Mesothelial cell of epicardium (in vitro differentiated cells): ENCODE measurements at regions not wholly inside any gene's neighbourhood (a gene's known extent, or its start where the extent isn't known, plus 50 kb on each side); places are given as distances from the start of the nearest gene placed in this dataset.

Experiments
- DNase-seq, 2 experiments: peaks; one replicate each; pipeline ENCODE4 v3.0.0; 2021; ENCODE audit warnings: low spot score in 2 of 2; ENCODE audit not compliant: unreplicated experiment in 2 of 2
- H3K27ac Mint-ChIP-seq: 2 replicates; pipeline ENCODE4 v1.8.0; 2021; ENCODE audit warnings: mixed read lengths
- H3K27me3 Mint-ChIP-seq: 2 replicates; pipeline ENCODE4 v1.8.0; 2021; ENCODE audit warnings: low read depth, mixed read lengths
- H3K36me3 Mint-ChIP-seq: 2 replicates; pipeline ENCODE4 v1.8.0; 2021; ENCODE audit warnings: mixed read lengths
- H3K4me1 Mint-ChIP-seq: 2 replicates; pipeline ENCODE4 v1.8.0; 2021; ENCODE audit warnings: mixed read lengths
- H3K4me3 Mint-ChIP-seq: 2 replicates; pipeline ENCODE4 v1.8.0; 2021; ENCODE audit warnings: mild to moderate bottlenecking, moderate library complexity, mixed read lengths
- H3K9me3 Mint-ChIP-seq: 2 replicates; pipeline ENCODE4 v1.8.0; 2021; ENCODE audit warnings: mixed read lengths
- TF ChIP-seq, protein P1 (sequence below): fragments of 200-600 bp; sonication (generic); IDR thresholded peaks from one replicate; pipeline ENCODE4 v1.5.0; 2021; ENCODE audit warnings: antibody characterized with exemption; ENCODE audit not compliant: unreplicated experiment

DNA sequence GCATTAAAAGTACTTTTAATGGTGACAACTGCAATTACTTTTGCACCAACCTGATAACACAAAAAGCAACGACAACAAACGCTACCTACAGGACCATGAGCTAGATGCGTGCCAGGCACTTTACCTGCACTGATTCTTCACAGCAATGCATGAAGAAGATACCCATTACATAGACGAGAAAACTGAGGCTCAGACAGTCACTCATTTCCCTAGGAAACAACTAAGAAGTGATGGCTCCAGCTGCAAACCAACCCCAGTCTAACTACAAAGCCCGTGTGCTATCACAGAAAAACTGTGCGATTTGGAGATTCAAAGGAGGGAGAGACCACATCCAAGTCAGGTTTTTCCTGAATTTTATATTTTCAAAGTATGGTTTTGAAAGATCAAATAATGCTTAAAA, 80.1 kb upstream of the TP53I11 start:
- TF ChIP-seq, protein P1, sequence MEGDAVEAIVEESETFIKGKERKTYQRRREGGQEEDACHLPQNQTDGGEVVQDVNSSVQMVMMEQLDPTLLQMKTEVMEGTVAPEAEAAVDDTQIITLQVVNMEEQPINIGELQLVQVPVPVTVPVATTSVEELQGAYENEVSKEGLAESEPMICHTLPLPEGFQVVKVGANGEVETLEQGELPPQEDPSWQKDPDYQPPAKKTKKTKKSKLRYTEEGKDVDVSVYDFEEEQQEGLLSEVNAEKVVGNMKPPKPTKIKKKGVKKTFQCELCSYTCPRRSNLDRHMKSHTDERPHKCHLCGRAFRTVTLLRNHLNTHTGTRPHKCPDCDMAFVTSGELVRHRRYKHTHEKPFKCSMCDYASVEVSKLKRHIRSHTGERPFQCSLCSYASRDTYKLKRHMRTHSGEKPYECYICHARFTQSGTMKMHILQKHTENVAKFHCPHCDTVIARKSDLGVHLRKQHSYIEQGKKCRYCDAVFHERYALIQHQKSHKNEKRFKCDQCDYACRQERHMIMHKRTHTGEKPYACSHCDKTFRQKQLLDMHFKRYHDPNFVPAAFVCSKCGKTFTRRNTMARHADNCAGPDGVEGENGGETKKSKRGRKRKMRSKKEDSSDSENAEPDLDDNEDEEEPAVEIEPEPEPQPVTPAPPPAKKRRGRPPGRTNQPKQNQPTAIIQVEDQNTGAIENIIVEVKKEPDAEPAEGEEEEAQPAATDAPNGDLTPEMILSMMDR, result no peak
- Mint-ChIP-seq H3K4me3 (no peak overlapping the region), H3K9me3 (no peaks in the 10 kb centered on the region), H3K4me1 (peaks cover 4% of the 10 kb centered on the region), H3K27me3 (peaks cover 46% of the 10 kb centered on the region), H3K36me3 (no peaks in the 10 kb centered on the region), H3K27ac (no peak overlapping the region)
- no peak for DNase-seq

- TF ChIP-seq, protein P1, result no peak
- no peak for DNase-seq
- Mint-ChIP-seq H3K27ac (no peak overlapping the region), H3K4me1 (no peaks in the 10 kb centered on the region), H3K27me3 (peaks cover 49% of the 10 kb centered on the region), H3K36me3 (no peaks in the 10 kb centered on the region), H3K4me3 (no peak overlapping the region), H3K9me3 (no peaks in the 10 kb centered on the region)
These were observed 81.3 kb upstream of the TP53I11 start for GRCh38 chr11:45031912-45032519.

- H3K9me3 Mint-ChIP-seq, result peaks cover 16% of the 10 kb centered on the region
- H3K36me3 Mint-ChIP-seq, result peaks cover 3% of the 10 kb centered on the region
- no peak for DNase-seq
- H3K27ac Mint-ChIP-seq, result no peak overlapping the region
- H3K4me3 Mint-ChIP-seq, result no peak overlapping the region
- peaks cover 37% of the 10 kb centered on the region for H3K27me3 Mint-ChIP-seq
- TF ChIP-seq, protein P1, result no peak
- no peaks in the 10 kb centered on the region for H3K4me1 Mint-ChIP-seq
These were observed 84.7 kb upstream of the TP53I11 start for GRCh38 chr11:45035413-45035812.

GRCh38 chr11:45036010-45036409, 85.3 kb upstream of the TP53I11 start:
- Mint-ChIP-seq H3K9me3 (peaks cover 16% of the 10 kb centered on the region), H3K36me3 (peaks cover 3% of the 10 kb centered on the region), H3K27me3 (peaks cover 43% of the 10 kb centered on the region), H3K4me1 (no peaks in the 10 kb centered on the region), H3K27ac (no peak overlapping the region), H3K4me3 (no peak overlapping the region)
- DNase-seq, result no peak
- TF ChIP-seq, protein P1, result no peak

GRCh38 chr11:45036733-45037132, 86.0 kb upstream of the TP53I11 start:
- Mint-ChIP-seq H3K27me3 (peaks cover 45% of the 10 kb centered on the region), H3K9me3 (peaks cover 16% of the 10 kb centered on the region), H3K4me3 (no peak overlapping the region), H3K27ac (no peak overlapping the region), H3K36me3 (peaks cover 3% of the 10 kb centered on the region), H3K4me1 (no peaks in the 10 kb centered on the region)
- no peak for DNase-seq
- TF ChIP-seq, protein P1, result no peak
